Thymus (tissue), 11 donors: ENCODE measurements at regions not wholly inside any gene's neighbourhood (a gene's known extent, or its start where the extent isn't known, plus 50 kb on each side); places are given as distances from the start of the nearest gene placed in this dataset.

Experiments
- DNase-seq, 9 donors: peaks; one replicate each; pipeline ENCODE4 v3.0.0-alpha.2; 2013; ENCODE audit warnings: low spot score in 9 of 9, low read depth in 6 of 9, missing footprints in 1 of 9
- H3K27ac ChIP-seq, 2 donors: one replicate each; pipeline ENCODE4 v1.5.1; 2013; ENCODE audit warnings: control low read depth in 1 of 2, low read depth in 1 of 2, low read length in 1 of 2, mild to moderate bottlenecking in 1 of 2, moderate library complexity in 1 of 2
- H3K27me3 ChIP-seq, 2 donors: one replicate each; pipeline ENCODE4 v1.5.1; 2013; ENCODE audit warnings: low read length in 1 of 2; ENCODE audit not compliant: control insufficient read depth in 2 of 2, insufficient read depth in 1 of 2
- H3K36me3 ChIP-seq, 2 donors: one replicate each; pipeline ENCODE4 v1.5.1; 2013; ENCODE audit warnings: low read length in 1 of 2, mild to moderate bottlenecking in 1 of 2, moderate library complexity in 1 of 2; ENCODE audit not compliant: control insufficient read depth in 2 of 2, insufficient read depth in 2 of 2
- H3K4me1 ChIP-seq, 2 donors: one replicate each; pipeline ENCODE4 v1.5.1; 2013; ENCODE audit warnings: low read length in 2 of 2; ENCODE audit not compliant: control insufficient read depth in 2 of 2, insufficient read depth in 2 of 2
- H3K4me3 ChIP-seq, 2 donors: one replicate each; pipeline ENCODE4 v1.5.1; 2013; ENCODE audit warnings: low read length in 2 of 2, control low read depth in 1 of 2, mild to moderate bottlenecking in 1 of 2
- H3K9me3 ChIP-seq, 2 donors: one replicate each; pipeline ENCODE4 v1.5.1; 2013; ENCODE audit warnings: low read length in 1 of 2, mild to moderate bottlenecking in 1 of 2; ENCODE audit not compliant: control insufficient read depth in 2 of 2, insufficient read depth in 1 of 2
- WGBS: extraction: QIAGEN DNeasy Blood & Tissue Kit; methylation state at CpG from one replicate; pipeline ENCODE4 v1.1.7; 2013; 5-methylcytosine and 5-hydroxymethylcytosine counted together
- donor health status: healthy.

DNA sequence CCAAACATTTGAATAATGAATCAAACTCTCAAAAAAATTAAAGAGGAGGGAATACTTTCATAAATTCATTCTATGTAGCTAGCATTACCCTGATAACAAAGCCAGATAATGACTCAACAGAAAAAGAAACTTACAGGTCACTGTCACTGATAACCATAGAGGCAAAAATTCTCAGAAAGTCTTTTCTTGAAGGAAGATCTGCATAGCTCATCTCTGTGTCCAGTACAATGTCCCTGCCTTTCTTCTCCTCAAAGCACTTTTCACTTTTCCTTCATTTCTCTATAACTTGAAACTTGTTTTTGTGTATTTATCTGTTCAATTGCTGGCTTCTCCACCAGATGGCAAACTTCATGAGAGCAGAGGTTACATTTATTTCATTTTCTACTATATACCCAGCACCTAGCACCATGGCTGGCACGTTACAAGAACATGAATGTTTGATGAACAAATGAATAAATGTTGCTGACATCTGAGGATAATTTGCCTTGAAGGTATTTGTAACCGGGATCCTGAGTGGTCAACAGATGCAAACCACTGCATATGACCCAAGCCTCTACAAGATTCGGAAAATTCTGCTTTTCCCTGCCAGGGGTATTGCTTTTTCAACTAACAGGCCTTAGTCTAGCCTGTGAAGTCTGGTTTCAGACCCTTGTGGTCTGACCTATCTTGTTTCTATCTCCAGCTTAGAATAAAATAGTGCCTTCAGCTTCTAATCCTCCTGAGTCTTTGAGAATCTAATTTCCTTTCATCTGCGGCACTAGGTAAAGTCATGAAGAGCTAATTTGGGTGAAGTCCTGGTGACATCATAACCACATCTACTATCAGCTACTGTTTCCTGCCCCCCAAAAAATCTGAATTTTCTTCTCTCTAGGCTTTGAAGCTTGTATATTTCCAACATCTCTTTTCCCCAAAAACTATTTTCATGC is 52.5 kb upstream of the ANTXR2 start:
- Histone ChIP-seq H3K4me3 (no peak overlapping the region), H3K9me3 (no peaks in the 10 kb centered on the region), H3K36me3 (no peaks in the 10 kb centered on the region), H3K27ac (peak overlapping the region in 1 of 2 donors; percentile 13), H3K27me3 (no peaks in the 10 kb centered on the region), H3K4me1 (peaks cover 3 to 10% of the 10 kb centered on the region in 2 donors)
- 52% methylated on average over 4 of the region's 4 CpGs for WGBS
- peak in 6 of 9 donors; percentile 16 to 72 (median 36) for DNase-seq

- Histone ChIP-seq H3K4me1 (peaks cover 3 to 10% of the 10 kb centered on the region in 2 donors), H3K27me3 (no peaks in the 10 kb centered on the region), H3K9me3 (no peaks in the 10 kb centered on the region), H3K4me3 (no peak overlapping the region), H3K36me3 (no peaks in the 10 kb centered on the region), H3K27ac (no peak overlapping the region)
- DNase-seq = no peak
- WGBS = 89% methylated on average over 1 of the region's 1 CpG
Observed at GRCh38 chr4:80124246-80125211, 51.5 kb upstream of the ANTXR2 start.
